HCT116 (cell line): ENCODE measurements at regions not wholly inside any gene's neighbourhood (a gene's known extent, or its start where the extent isn't known, plus 50 kb on each side); places are given as distances from the start of the nearest gene placed in this dataset.

Experiments used
- ATAC-seq: fragments of 200-7000 bp; cut with Tn5 transposase; 2 replicates; pipeline ENCODE4 v1.9.1; 2020; ENCODE audit warnings: mild to moderate bottlenecking, moderate library complexity
- BruUV-seq: library from RNA; stranded (reverse); fragments of 400-500 nt; replicated peaks from 2 replicates; lab custom pipeline; 2021; lab: Mats Ljungman, UMichigan
- CTCF ChIA-PET: fragments of 300-600 bp; sonication (Branson Sonifier 250); formaldehyde crosslinking; loops from one replicate; lab custom pipeline; 2021; ENCODE audit warnings: antibody characterized with exemption; lab: Charles Lee
- POLR2A ChIA-PET: fragments of 300-600, 350-600 bp; sonication (Branson Sonifier 250); formaldehyde crosslinking; loops from one replicate; lab custom pipeline; 2021; ENCODE audit warnings: antibody characterized with exemption; lab: Charles Lee
- RAD21 ChIA-PET, 2 experiments: fragments of 300-600 bp; sonication (Branson Sonifier 250); formaldehyde crosslinking; loops; one replicate each; lab custom pipeline; 2023; ENCODE audit warnings: low total read pairs in 2 of 2; ENCODE audit not compliant: uncharacterized antibody in 2 of 2, unreplicated experiment in 2 of 2, low non-redundant PET in 1 of 2; lab: Charles Lee
- DNase-seq: peaks from one replicate; pipeline ENCODE4 v3.0.0-alpha.2; 2010; ENCODE audit warnings: low read depth, low spot score
- H2AFZ ChIP-seq: fragments of 200-600 bp; shearing (Covaris generic), sonication (generic); 2 replicates; pipeline ENCODE4 v1.6.1; 2017; ENCODE audit warnings: low read depth, mixed run types, mixed read lengths, antibody characterized with exemption, low read length; ENCODE audit not compliant: poor library complexity, severe bottlenecking
- H3K27ac ChIP-seq: 2 replicates; pipeline ENCODE4 v1.5.1; 2012; ENCODE audit warnings: low read depth, low read length
- H3K27me3 ChIP-seq: fragments of 200-600 bp; sonication (generic); 2 replicates; pipeline ENCODE4 v1.6.1; 2016; ENCODE audit warnings: mixed run types, low read length, mixed read lengths; ENCODE audit not compliant: insufficient read depth
- H3K36me3 ChIP-seq, 2 experiments: fragments of 200-500 bp in 1 of 2; fragments of 200-600 bp in 1 of 2; sonication (Bioruptor generic) in 1 of 2; sonication (generic) in 1 of 2; 2 replicates each; pipeline versions ENCODE4 v1.5.1 to v1.6.1; 2014 to 2016; ENCODE audit warnings: low read length in 2 of 2, inconsistent platforms in 1 of 2, mixed read lengths in 1 of 2, mixed run types in 1 of 2; ENCODE audit not compliant: insufficient read depth in 2 of 2, control insufficient read depth in 1 of 2
- H3K4me1 ChIP-seq, 2 experiments: fragments of 200-600 bp in 1 of 2; sonication (generic) in 1 of 2; 2 replicates each; pipeline versions ENCODE4 v1.5.1 to v1.6.1; 2012 to 2017; ENCODE audit warnings: low read length in 2 of 2, inconsistent platforms in 1 of 2, mild to moderate bottlenecking in 1 of 2, mixed read lengths in 1 of 2, mixed run types in 1 of 2, moderate library complexity in 1 of 2; ENCODE audit not compliant: insufficient read depth in 2 of 2, control insufficient read depth in 1 of 2
- H3K4me2 ChIP-seq: fragments of 200-600 bp; sonication (generic); 2 replicates; pipeline ENCODE4 v1.6.1; 2017; ENCODE audit warnings: mixed run types, low read length, mixed read lengths
- H3K4me3 ChIP-seq, 2 experiments: fragments of 200-600 bp in 1 of 2; sonication (generic) in 1 of 2; replicated peaks in 1 of 2; 2 replicates each; pipeline ENCODE4 v1.5.1; 2011 to 2016; ENCODE audit warnings: low read length in 2 of 2, control low read depth in 1 of 2, low read depth in 1 of 2, mild to moderate bottlenecking in 1 of 2, mixed read lengths in 1 of 2, mixed run types in 1 of 2
- H3K79me2 ChIP-seq: fragments of 200-600 bp; sonication (generic); 2 replicates; pipeline ENCODE4 v1.6.1; 2017; ENCODE audit warnings: mild to moderate bottlenecking, mixed run types, low read length, moderate library complexity, mixed read lengths; ENCODE audit not compliant: insufficient read depth
- H3K9ac ChIP-seq: fragments of 200-600 bp; sonication (generic); 2 replicates; pipeline ENCODE4 v1.6.1; 2016; ENCODE audit warnings: low read length, mixed read lengths
- H3K9me2 ChIP-seq: fragments of 200-600 bp; sonication (generic), shearing (Covaris generic); 2 replicates; pipeline ENCODE4 v1.6.1; 2017; ENCODE audit warnings: mixed run types, mild to moderate bottlenecking, moderate library complexity; ENCODE audit not compliant: insufficient read depth
- H3K9me3 ChIP-seq, 2 experiments: fragments of 200-500 bp in 1 of 2; fragments of 200-600 bp in 1 of 2; sonication (Bioruptor generic) in 1 of 2; sonication (generic) in 1 of 2; 2 replicates each; pipeline ENCODE4 v1.6.1; 2014 to 2017; ENCODE audit warnings: low read length in 2 of 2, mixed read lengths in 2 of 2, inconsistent platforms in 1 of 2, low read depth in 1 of 2, mild to moderate bottlenecking in 1 of 2, mixed run types in 1 of 2, moderate library complexity in 1 of 2; ENCODE audit not compliant: control insufficient read depth in 1 of 2, insufficient read depth in 1 of 2
- H4K20me1 ChIP-seq: fragments of 200-600 bp; sonication (generic), shearing (Covaris generic); 2 replicates; pipeline ENCODE4 v1.6.1; 2017; ENCODE audit warnings: mixed run types, mild to moderate bottlenecking, moderate library complexity; ENCODE audit not compliant: insufficient read depth
- ATF3 ChIP-seq: IDR thresholded peaks from 2 replicates; pipeline ENCODE4 v1.6.1; 2012
- CBX3 ChIP-seq: IDR thresholded peaks from 2 replicates; pipeline ENCODE4 v1.6.1; 2012; ENCODE audit warnings: low read depth
- EGR1 ChIP-seq: IDR thresholded peaks from 2 replicates; pipeline ENCODE4 v1.6.1; 2012; ENCODE audit warnings: low read depth
- ELF1 ChIP-seq: IDR thresholded peaks from 2 replicates; pipeline ENCODE4 v1.6.1; 2012; ENCODE audit warnings: low read depth, borderline replicate concordance
- EZH2 ChIP-seq: fragments of 200-600 bp; sonication (generic); IDR thresholded peaks from 2 replicates; pipeline ENCODE4 v1.6.1; 2017; ENCODE audit warnings: antibody characterized with exemption, mixed run types
- EZH2phosphoT487 ChIP-seq: fragments of 200-600 bp; IDR thresholded peaks from 2 replicates; pipeline ENCODE4 v1.6.1; 2018; ENCODE audit warnings: antibody characterized with exemption, borderline replicate concordance
- JUND ChIP-seq: IDR thresholded peaks from 2 replicates; pipeline ENCODE4 v1.6.1; 2012
- MAX ChIP-seq: IDR thresholded peaks from 2 replicates; pipeline ENCODE4 v1.6.1; 2012
- POLR2A ChIP-seq: IDR thresholded peaks from 2 replicates; pipeline ENCODE4 v1.7.0; 2011; ENCODE audit warnings: borderline replicate concordance; ENCODE audit not compliant: insufficient read depth, insufficient read length; ENCODE audit errors: extremely low read depth
- RAD21 ChIP-seq: IDR thresholded peaks from 2 replicates; pipeline ENCODE4 v1.6.1; 2012; ENCODE audit warnings: low read depth, mild to moderate bottlenecking
- SIN3A ChIP-seq: IDR thresholded peaks from 2 replicates; pipeline ENCODE4 v1.6.1; 2012; ENCODE audit warnings: low read depth
- SP1 ChIP-seq: IDR thresholded peaks from 2 replicates; pipeline ENCODE4 v1.6.1; 2012; ENCODE audit warnings: low read depth
- YY1 ChIP-seq: IDR thresholded peaks from 2 replicates; pipeline ENCODE4 v1.6.1; 2011; ENCODE audit warnings: low read length, low read depth, moderate library complexity, mild to moderate bottlenecking; ENCODE audit not compliant: insufficient replicate concordance; ENCODE audit errors: extremely low read depth
- ZBTB33 ChIP-seq: IDR thresholded peaks from 2 replicates; pipeline ENCODE4 v1.6.1; 2011; ENCODE audit warnings: mild to moderate bottlenecking, low read length, moderate library complexity; ENCODE audit not compliant: insufficient replicate concordance; ENCODE audit errors: extremely low read depth
- ZFX ChIP-seq: fragments of 450-650 bp; IDR thresholded peaks from 2 replicates; pipeline ENCODE4 v1.6.1; 2017
- ZNF274 ChIP-seq: fragments of 200-500 bp; sonication (Bioruptor generic); IDR thresholded peaks from 2 replicates; pipeline ENCODE4 v1.6.1; 2014; ENCODE audit warnings: mild to moderate bottlenecking, low read depth, low read length, inconsistent platforms
- intact Hi-C: fragments of 100-400 bp; cut with micrococcal nuclease; formaldehyde crosslinking; loops from 2 replicates; pipeline ENCODE4 v1.10.0; 2022

GRCh38 chr4:147284935-147285334, 196.0 kb upstream of the EDNRA start:
- Histone ChIP-seq H3K4me2 (no peak overlapping the region), H3K27ac (no peak overlapping the region), H3K79me2 (no peaks in the 10 kb centered on the region), H3K9me2 (no peaks in the 10 kb centered on the region), H3K27me3 (no peaks in the 10 kb centered on the region), H3K4me1 (no peaks in the 10 kb centered on the region), H3K9ac (no peak overlapping the region)
- RAD21 ChIA-PET = no interaction called here
- POLR2A ChIA-PET = no interaction called here
- TF ChIP-seq RAD21 (no peak), JUND (no peak), ZNF274 (no peak), ZFX (no peak), ATF3 (no peak), POLR2A (no peak), MAX (no peak), ZBTB33 (no peak), YY1 (no peak), SP1 (no peak), ELF1 (no peak), EZH2 (no peak), EGR1 (no peak), EZH2phosphoT487 (no peak), CBX3 (no peak), SIN3A (no peak)
- TF ChIP-seq, all 23 proteins: peak for 0
- intact Hi-C loops = no loop called here
- H4K20me1 ChIP-seq = no peaks in the 10 kb centered on the region
- ATAC-seq (no peak), DNase-seq (no peak)
- H2AFZ ChIP-seq = no peak overlapping the region
- BruUV-seq = no TSS peak
- CTCF ChIA-PET = no interaction called here
- no peaks in the 10 kb centered on the region for H3K36me3 ChIP-seq
- no peak overlapping the region for H3K4me3 ChIP-seq
- H3K9me3 ChIP-seq = no peaks in the 10 kb centered on the region
